Brain pericyte (primary cell): ENCODE measurements at regions not wholly inside any gene's neighbourhood (a gene's known extent, or its start where the extent isn't known, plus 50 kb on each side); places are given as distances from the start of the nearest gene placed in this dataset.
"Not testable (repeated sequence)": the region's sequence is repeated elsewhere in the genome, so short reads cannot be mapped to it uniquely, and the experiment has no call there.

Source experiments
- DNase-seq: peaks from one replicate; pipeline ENCODE4 v3.0.0-alpha.2; 2012; ENCODE audit warnings: low read depth, low spot score

DNA sequence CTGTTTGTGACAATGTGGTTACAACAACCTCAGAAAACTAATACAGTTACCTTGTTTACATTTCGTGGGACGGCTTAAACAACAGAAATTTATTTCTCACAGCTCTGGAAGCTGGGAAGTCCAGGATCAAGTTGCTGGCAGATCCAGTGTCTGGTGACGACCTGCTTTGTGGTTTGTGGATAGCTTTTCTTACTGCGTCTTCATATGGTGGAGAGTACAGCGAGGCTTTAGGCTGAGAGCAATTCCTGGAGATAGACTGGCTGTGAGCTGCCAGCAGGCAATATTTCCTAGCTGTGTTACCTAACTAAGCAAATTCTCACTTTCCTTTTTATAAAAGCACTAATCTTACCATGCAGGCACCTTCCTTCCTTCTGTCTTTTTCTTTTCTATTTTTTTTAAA is 1203.5 kb upstream of the PRR20A start:
- no peak for DNase-seq

DNA sequence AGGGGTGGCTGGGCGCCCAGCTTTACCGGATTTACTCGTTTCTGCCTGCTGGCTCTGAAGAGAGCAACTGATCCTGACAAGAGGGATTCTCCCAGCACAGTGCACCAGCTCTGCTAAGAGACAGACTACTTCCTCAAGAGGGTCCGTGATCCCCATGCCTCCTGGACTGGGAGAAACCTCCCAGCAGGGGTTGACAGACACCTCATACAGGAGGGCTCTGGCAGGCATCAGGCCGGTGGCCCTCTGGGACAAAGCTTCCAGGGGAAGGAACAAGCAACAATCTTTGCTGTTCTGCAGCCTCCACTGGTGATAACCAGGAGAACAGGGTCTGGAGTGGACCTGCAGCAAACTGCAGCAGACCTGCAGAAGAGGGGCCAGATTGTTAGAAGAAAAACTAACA is 1192.5 kb upstream of the PRR20A start:
- DNase-seq = no peak

GRCh38 chr13:55963934-55964333 is 1176.8 kb upstream of the PRR20A start:
- peak; percentile 0 for DNase-seq

- DNase-seq = no peak
Measured at GRCh38 chr13:55967055-55967454, 1173.7 kb upstream of the PRR20A start.

- DNase-seq = no peak
Measured at GRCh38 chr13:55977436-55977835, 1163.3 kb upstream of the PRR20A start.

DNA sequence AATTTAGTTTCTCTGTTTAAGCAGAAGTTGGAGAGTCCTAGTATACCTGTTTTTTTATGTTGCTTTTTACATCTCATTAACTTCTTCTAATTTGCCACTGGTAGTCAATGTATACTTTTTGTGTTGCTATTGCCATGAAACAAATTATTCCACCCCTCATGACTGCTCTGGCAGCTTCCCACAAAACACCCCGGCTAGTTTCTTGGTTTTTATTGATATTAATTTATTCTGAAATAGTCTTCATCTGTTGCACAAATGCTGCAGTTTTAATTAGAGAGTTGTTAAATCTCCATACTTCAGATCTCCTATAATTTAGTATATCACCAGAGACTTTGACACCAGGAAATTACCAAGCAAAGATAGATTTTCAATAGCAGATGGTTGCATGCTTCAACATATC is 1159.3 kb upstream of the PRR20A start:
- DNase-seq = no peak

GRCh38 chr13:55984026-55984425 is 1156.7 kb upstream of the PRR20A start:
- DNase-seq = not testable (repeated sequence)

GRCh38 chr13:55990631-55991030 is 1150.1 kb upstream of the PRR20A start:
- no peak for DNase-seq

DNA sequence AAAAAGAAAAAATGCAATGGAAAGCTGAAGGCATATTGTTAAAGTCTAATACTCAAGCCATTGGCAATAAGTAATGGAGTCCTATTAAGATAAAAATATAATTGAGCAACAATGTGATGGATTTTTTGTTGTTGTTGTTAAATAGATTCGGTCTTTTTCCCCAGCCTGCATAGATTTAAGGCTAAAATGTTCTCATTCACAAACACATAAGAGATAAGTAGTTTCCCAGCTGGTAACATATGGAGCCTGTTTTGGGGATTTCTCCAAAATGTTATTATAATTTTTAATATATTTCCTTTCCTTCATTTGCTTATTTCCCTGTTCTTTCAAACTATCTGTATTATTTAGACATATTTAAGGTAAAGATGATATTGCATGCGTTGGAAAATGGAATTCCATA is 1149.1 kb upstream of the PRR20A start:
- DNase-seq = no peak

DNA sequence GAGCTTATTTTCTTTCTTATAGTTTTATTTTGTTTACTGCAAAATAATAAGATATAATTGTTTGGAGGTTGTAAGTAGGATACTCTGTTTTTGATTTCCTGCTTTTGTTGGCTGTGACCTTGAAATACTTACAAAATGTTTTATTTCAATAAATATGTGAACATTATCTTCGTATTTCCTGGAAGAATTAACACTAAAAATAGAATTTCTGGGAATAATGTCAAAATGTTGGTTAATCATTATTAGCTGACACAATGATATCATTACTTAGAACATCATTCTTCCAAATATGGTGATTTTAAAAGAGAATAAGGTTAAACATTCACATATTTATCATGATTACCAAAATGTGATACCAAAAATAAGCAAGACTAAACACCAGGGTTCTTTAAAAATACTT is 1148.6 kb upstream of the PRR20A start:
- DNase-seq = no peak

DNA sequence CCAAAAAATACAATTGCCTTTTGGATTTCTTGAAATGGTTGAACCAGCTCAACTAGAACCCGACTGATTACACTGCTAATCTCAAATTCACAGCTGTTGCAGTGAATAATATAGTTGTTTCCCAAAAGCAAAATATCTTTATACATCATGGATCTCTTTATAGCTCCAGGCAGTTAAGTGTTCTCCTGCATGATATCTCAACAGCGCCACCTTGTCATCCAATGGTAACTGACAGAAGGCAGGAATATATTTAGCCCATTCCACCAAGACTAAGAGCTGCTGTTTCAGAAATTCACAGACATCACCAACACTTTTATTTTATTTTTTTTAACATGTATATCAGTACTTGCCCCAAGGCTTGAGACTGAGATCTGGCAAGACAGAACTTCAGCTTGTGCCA is 1141.0 kb upstream of the PRR20A start:
- no peak for DNase-seq

DNA sequence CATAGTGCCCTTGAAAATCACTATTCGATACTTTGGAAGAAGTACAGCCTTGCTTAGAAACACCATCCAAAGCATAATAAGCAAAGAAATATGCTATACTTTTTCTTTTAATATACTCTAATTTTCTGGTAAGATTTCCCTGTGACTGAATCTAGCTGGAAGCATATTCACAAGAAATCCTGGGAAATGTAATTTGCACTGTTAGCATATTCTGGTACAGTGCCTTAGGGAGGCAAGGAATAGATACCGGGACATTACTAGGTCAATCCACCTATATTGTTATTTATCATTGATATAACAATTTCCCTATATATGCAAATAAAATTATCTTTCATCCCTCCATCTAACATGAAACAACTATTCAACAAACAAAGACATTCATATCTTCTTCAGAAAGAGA is 1131.3 kb upstream of the PRR20A start:
- no peak for DNase-seq

DNA sequence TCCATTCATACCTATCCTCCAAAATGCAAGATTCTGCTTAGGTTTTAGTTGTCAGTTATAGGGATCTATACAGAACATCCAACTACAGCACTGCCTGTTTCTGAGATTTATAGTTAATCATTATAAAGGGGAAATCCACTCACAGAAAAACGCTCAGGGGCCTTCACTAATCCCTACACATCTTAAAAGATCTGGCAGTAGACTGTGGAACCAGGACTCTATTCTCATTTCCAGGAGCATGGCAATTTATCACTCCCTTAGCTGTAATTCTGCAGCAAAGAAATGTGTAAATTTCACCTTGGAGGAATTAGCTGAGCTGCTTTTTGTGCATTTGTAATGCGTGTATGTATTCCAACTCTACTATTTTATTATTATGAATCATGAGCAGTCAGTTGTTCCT is 1128.1 kb upstream of the PRR20A start:
- no peak for DNase-seq

DNA sequence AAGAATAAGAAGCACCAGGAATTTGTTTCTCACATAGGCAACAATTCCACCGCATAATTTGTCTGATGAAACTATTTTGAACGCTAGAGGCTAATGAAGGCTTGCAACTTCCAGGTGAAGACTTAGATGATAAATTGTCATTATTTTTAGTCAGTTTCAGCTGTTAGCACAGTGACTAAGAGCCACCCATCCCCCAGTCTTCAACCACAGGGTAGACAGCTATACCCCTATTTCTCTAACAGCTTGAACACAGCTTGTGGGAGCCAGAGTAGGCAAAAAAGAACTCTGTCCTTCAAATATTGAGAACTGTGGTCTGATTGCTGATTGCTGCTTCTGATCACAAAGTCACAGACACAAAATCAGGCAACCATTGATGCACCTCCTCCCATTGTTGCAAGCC is 1124.8 kb upstream of the PRR20A start:
- no peak for DNase-seq

DNA sequence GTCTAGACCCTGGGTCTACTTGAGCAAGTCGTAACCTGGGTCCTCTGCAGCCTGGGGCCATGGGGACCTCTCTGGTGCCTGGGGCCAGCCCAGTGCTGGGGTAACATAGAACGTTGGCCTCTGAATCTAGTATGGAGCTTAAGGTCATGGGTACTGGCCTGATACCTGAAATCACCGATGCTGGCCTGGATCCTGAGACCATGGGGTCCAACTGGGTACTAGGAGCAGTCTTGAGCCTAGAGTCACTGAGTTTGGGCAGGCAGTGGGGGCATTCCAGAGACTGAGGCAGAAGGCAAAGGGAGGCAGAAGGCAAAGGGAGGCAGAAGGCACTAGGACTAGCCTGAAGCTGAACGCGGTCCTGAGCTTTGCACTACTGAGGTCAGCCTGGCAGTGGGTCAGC is 1121.1 kb upstream of the PRR20A start:
- no peak for DNase-seq

- DNase-seq = no peak
Measured at GRCh38 chr13:56020425-56020824, 1120.3 kb upstream of the PRR20A start.

DNA sequence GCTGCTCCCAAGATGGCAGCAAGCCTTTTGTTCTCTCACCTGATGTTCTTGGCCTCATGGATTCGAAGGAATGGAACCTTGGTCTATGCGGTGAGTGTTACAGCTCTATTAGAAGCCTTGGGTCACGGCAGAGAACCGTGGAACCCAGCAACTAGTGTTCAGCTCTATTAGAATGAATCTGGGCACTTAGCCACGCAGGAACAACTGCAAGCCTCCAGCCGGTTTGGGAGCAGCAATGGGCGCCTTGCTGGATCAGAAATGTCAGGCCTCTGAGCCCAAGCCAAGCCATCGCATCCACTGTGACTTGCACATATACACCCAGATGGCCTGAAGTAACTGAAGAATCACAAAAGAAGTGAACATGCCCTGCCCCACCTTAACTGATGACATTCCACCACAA is 1100.7 kb upstream of the PRR20A start:
- no peak for DNase-seq

DNA sequence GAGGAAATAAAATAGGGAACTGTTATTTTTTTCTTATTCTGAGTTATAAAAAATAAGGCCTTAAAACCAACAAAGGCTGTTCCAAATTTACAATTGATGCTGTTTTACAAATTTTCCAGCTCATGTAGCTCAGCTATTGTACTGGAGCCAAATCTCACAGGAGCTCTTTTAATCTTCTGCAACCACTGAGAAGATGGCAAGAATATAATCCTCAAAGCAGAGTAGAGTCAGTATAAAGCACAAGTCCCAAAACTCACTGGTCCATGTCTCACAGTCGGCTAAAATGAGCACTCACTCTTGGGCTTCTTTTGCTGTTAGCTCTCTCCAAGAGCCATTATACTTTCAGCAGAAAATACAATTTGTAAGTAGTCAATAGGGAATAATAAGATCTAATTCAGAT is 1074.4 kb upstream of the PRR20A start:
- DNase-seq = no peak

DNA sequence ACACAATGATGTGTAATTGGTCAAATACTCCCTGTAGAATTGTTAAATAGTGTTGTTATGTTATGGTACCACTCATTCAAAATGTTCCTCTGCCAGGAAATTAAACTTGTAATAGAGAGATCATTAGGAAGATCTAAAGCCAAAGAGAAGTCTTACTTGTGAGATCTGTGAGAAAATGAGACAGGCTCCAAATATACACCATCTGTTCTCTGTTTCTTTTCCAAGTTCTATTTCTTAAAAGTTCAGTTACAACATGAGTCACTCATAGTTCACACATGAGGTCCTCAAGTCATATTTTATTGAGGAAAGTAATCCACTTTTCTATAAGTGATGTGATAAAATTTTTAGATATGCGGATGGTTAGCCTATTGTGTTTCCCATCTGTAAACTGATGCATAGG is 1038.1 kb upstream of the PRR20A start:
- DNase-seq = no peak

GRCh38 chr13:56110751-56111150 is 1030.0 kb upstream of the PRR20A start:
- DNase-seq = no peak

GRCh38 chr13:56134524-56134923 is 1006.2 kb upstream of the PRR20A start:
- DNase-seq = no peak

DNA sequence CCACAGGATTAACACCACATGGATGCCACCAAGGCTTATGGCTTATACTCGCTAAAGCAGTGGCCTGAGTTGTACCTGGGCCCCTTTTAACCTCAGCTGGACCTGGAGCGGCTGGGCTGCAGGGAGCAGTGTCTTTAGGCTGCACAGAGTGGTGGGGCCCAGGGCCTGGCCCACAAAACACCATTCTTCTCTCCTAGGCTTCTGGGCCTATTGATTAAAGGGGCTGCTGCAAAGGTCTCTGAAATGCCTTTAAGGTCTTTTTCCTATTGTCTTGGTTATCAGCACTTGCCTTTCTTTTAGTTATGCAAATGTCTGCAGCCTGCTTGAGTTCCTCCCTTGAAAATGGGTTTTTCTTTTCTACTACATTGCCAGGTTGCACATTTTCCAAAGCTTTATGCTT is 973.9 kb upstream of the PRR20A start:
- no peak for DNase-seq

DNA sequence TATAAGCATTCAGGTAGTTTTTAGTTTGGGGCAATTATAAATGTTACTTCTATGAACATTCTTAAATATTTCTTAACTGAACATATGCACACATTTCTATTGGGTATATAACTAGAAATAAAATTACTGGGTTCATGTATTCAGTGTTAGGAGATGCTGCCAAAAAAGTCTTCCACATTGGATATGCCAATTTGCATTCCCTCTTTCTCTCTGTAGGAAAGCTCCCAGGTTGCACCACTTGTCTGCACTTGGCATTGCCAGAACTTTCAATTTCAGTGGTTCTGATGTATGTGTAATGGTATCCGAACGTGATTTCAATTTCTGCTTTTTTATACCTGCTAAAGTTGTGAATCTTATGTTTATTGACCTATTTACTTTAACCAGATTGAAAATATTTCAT is 972.1 kb upstream of the PRR20A start:
- DNase-seq = no peak

DNA sequence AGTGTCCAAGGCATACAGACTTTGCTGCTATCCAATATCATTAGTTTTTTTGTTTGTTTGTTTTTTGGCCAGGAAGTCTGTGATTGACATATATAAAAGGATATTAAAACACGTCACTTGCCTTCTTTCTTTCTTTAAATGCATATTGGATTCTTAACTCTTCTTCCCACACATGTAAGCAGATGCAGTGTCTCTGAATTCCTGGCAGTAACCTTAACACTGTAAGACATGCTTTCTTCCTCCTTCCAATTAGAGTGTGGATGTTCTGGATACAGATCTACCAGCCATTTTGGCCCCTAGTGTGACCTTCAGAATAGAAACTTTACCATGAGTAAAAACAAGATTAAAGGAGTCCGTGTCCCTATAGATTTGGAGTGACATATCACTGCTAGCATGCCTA is 967.4 kb upstream of the PRR20A start:
- DNase-seq = no peak

DNA sequence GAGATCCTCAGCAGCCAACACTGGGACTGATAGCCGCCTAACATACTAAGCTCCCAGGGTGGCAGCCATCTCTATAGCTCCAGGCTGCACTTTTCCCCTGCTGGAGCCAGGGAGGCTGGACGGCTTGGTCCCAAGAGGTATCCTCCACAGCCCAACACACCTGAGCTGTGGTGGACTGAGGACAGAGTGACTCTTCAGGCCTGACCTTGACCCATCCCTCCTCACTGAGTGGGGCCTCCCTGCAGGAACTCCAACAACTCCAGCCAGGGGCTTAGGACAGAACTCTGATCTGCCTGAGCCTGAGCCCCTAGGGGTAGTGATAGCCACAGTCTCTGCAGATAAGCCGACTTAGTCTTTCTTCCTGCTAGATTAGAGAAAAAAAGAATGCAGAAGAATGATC is 958.1 kb upstream of the PRR20A start:
- DNase-seq = no peak
